RCC 7860 (cell line): ENCODE measurements at regions not wholly inside any gene's neighbourhood (a gene's known extent, or its start where the extent isn't known, plus 50 kb on each side); places are given as distances from the start of the nearest gene placed in this dataset.

Experiments
- DNase-seq: peaks from one replicate; pipeline ENCODE4 v3.0.0-alpha.2; 2015; ENCODE audit warnings: low spot score
- FAIRE-seq: peaks from 2 replicates; lab custom pipeline; 2012; peaks lifted over from hg19 to GRCh38; lab: Jason Lieb, UNC

- FAIRE-seq: no peak
- no peak for DNase-seq
These were observed 272.8 kb downstream of the MAFB start for GRCh38 chr20:40416274-40416673.

GRCh38 chr20:40414843-40415615, 274.0 kb downstream of the MAFB start:
- DNase-seq (no peak), FAIRE-seq (no peak)

- DNase-seq (no peak), FAIRE-seq (no peak)
These were observed 279.0 kb downstream of the MAFB start for GRCh38 chr20:40410028-40410427.

DNA sequence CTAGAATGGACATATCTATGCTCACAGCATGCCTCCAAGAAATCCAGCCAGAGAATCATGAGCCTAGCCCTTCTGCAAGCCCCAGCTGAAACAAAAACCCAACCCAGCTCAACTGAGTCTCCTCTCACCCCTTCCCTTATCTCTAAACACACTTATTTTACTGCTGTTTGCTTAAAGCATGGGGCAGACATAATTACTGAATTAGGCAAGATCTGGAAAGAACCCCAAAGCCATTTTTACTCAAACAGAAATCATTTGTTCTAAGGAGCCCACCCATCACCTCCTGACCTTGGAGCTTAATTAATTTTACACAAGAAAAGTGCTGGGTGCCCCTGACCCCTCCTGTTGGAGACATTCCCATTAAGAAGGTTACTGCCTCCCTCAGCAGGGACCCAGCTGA, 291.6 kb downstream of the MAFB start:
- FAIRE-seq (no peak), DNase-seq (no peak)

GRCh38 chr20:40393197-40394079, 295.6 kb downstream of the MAFB start:
- no peak for DNase-seq
- FAIRE-seq: no peak

- FAIRE-seq (no peak), DNase-seq (no peak)
These were observed 298.4 kb downstream of the MAFB start for GRCh38 chr20:40390654-40391053.

DNA sequence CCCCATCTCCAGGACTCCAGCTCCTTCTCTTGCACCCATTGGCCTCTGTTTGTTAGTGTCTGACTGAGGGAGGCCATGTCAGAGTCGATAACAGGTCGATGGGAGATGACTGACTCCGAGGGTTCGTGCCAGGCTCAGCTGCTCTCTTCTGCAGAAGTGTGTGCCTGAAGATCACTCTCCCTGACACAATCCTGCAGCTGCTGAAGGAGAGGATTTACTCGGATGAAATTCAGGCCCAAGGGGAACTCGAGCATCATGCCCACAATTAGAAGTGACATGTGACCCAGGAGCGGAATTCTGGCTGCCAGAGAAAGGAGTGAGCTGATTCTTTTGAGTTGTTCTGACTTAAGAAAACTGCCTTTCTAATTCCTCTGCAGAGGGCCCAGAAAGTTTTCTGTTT, 318.2 kb downstream of the MAFB start:
- FAIRE-seq (no peak), DNase-seq (no peak)

- FAIRE-seq (no peak), DNase-seq (no peak)
These were observed 320.2 kb downstream of the MAFB start for GRCh38 chr20:40368876-40369275.

DNA sequence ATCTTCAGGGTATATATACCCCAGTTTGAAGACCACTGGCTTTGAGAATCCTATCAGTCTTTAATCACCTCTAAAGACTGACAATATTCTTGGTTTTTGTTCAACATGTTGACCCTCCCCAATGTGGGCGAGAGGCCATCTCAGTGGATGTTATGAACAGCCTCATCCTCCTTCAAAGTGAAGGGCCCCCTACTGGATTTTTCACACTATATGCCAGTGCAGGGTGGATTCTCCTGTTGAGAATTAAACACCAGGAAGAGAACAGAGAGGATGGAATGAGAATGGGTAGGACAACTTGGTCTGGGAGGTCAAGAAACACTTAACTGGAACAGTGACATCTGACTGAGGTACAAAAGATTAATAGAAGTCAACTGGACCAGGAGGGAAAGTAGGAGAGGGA, 327.1 kb downstream of the MAFB start:
- no peak for FAIRE-seq
- no peak for DNase-seq

DNA sequence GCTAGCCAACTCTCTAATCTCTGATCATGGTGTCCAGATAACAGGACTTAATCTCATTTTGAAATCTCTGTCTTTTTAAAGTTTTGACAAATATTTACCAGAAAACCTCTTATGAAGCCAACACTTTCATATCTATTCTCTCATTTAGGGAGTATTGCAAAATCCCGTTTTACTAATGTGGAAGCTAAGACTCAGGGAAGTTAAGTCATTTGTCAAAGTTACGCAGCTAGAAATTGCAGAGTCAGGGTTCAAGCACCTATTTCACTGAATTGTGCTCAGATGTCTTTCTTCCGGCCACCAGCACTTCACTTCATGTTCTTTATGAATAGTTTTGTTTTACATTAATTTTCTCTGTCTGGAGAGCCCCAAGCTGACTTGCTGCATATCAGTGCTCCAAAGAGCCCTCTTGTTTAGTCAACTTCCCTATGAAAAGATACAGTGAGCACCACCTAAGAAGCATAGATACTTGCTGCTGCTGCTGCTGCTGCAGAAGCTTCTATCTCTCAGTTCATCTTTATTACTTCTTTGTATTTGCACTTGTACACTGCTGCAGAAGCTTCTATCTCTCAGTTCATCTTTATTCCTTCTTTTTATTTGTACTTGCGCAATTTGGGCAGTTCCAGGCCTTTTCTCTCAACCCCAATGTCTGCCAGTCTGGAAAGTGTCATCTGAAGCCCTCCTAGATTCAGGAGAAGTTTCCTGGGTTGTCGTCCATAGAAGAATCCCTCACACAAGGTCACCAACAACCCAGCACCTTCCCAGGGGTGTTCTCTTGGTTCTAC, 329.7 kb downstream of the MAFB start:
- DNase-seq: no peak
- FAIRE-seq: no peak

DNA sequence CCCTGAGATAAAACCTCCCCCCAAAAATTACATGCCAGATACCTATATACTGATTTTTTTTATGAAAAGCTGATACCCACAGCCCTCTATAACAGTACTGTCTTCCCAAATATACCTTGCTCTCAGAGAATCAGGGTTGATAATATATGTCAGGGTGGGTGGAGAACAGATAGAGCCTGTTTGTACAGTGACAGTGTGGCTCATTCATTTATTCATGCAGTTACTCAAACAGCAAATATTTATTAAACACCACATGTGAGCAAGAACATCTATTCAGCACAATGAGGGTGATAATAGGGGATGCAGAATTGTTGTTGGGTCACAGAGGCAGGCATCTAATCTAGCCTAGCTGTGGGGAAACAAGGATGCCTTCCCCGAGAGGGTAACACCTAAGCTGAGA, 334.2 kb downstream of the MAFB start:
- FAIRE-seq: no peak
- no peak for DNase-seq

DNA sequence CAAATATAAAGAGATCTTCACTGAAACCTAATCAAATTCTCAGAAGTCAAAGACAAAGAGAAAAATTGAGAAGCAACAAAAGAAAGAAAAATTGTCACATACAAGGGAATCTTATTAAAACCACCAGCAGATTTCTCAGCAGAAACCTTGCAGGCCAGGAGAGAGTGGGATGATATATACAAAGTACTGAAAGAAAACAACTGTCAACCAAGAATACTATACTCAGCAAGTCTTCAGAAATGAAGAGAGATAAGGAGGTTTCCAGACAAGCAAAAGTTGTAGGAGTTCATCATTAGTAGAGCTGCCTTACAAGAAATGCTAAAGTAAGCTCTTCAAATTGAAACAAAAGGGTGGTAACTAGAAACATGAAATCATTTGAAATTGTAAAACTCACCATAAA, 345.6 kb downstream of the MAFB start:
- FAIRE-seq (no peak), DNase-seq (no peak)

DNA sequence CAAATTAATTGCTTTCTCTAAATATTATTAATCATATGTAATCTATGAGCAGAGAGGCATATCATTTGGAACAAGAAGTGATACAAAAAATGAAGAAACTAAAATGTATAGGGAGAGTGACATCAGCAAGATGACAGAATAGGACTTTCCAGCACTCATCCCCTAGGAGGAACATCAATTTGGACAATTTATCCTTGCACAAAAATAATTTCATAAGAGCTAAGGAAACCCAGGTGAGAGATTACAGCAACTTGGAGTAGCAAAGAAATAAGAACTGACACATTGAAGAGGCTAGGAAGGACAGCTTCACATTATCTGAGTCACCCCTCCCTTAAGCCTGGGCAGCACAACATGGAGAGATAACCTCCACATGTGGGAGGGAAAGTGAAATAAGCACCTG, 347.5 kb downstream of the MAFB start:
- DNase-seq (no peak), FAIRE-seq (no peak)

DNA sequence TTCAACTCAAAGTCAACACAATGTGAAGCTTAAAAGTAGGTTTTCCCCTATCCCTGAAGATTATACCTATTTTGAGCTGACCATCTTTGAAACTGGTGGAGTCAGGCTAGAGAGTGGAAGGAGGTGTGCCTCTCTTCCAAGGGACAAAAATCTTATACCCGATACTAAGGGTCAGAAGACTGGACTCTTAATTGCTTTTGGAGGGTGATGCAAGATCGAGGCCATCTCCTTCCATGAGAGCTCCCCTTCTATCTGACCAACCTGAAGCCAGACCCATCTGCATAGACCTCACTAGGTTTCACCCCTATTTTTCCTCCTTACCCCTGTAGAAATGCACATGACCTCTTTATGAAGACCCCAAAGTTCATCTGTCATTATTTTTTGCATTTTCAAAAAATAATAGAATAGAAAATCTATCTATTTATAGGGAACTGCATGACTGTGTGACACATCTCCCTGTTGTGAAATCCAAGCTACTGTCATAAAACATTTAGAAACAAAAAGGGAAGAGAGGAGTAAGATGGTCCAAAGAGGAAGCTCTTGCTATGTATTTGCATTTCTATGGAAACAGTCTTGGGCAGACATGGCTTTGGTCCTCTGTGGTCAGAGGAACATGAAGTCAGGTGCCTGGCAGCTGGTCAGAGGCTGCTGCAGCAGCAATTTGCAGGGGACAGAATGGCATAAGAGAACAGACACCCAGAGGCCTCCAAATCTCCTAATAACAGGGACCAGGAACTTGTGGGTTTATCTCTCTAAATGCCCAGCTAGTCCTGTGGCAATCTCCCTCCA, 349.2 kb downstream of the MAFB start:
- FAIRE-seq (no peak), DNase-seq (no peak)

DNA sequence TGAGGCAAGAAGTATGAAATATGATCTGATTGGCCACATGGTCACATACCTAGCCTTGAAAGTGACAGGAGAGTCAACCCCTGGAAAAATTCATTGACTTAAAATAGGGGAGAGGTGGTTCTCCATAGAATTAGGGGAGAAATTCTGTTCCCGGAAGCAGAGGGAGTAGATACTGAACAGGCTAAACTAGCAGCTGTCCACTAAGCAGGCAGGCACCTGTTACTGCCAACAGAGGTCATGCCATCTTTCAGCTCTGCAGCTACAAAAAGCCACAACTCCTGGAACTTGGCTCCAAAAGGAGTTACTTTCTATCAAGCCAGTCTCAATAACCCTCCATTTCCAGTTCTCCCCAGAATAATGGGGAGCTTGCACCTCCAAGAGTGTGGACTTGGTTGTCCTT, 352.5 kb downstream of the MAFB start:
- no peak for DNase-seq
- no peak for FAIRE-seq

- DNase-seq (no peak), FAIRE-seq (no peak)
These were observed 353.1 kb downstream of the MAFB start for GRCh38 chr20:40335901-40336351.

DNA sequence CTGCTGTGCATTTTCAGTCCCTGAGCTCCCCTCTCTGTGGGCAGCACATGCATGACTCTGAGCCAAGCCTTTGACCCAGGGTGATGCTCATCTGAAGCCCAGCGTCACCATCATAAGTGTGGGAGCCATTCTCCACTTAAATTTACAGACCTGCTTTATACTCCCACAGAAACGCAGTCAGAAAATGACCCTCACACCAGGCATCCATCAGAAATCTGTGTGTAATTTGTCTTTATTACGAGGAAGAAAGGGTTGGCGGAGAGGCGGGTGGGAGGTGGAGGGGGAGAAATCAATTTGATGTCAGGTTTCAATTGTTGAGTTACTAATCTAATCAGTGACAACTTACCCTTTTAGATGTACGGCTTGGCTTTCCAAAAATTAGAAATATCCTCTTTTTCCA, 353.6 kb downstream of the MAFB start:
- no peak for DNase-seq

DNA sequence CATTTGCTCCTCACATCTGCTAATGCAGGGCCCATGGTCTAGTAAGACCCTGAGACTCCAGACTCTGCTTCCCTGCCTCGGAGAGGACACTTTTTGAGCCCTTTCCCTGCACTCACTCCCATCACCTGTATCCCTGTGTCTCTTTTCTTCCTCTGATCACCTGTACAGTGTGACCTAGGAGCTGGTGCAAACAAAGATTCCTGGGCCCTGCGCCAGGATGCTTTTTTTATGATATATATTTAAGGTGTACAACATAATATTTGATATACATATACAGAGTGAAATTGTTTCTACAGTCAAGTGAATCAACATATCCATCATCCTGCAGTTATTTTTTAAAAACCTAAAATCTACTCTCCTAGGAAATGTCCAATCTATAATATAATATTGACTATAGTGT, 355.4 kb downstream of the MAFB start:
- no peak for DNase-seq
- FAIRE-seq: no peak

More for the DNA sequence above, 353.6 kb downstream of the MAFB start:
- no peak for FAIRE-seq

GRCh38 chr20:40331807-40332560, 357.1 kb downstream of the MAFB start:
- DNase-seq (no peak), FAIRE-seq (no peak)

- no peak for DNase-seq
- FAIRE-seq: no peak
These were observed 357.8 kb downstream of the MAFB start for GRCh38 chr20:40331249-40331648.
